PC-3 (cell line): ENCODE measurements at regions not wholly inside any gene's neighbourhood (a gene's known extent, or its start where the extent isn't known, plus 50 kb on each side); places are given as distances from the start of the nearest gene placed in this dataset.
A peak's percentile ranks its signal among the peaks of the same experiment; 100 is the strongest.

Source experiments
- ATAC-seq: fragments of 200-7000 bp; cut with Tn5 transposase; 2 replicates; pipeline ENCODE4 v1.9.1; 2020; ENCODE audit warnings: mild to moderate bottlenecking, moderate library complexity
- BruUV-seq: library from RNA; stranded (reverse); fragments of 400-500 nt; replicated peaks from 2 replicates; lab custom pipeline; 2021; lab: Mats Ljungman, UMichigan
- CTCF ChIA-PET: fragments of 300-600 bp; sonication (Branson Sonifier 250); formaldehyde crosslinking; loops from one replicate; lab custom pipeline; 2022; ENCODE audit warnings: antibody characterized with exemption; lab: Charles Lee
- POLR2A ChIA-PET: fragments of 300-600 bp; sonication (Branson Sonifier 250); formaldehyde crosslinking; loops from one replicate; lab custom pipeline; 2022; ENCODE audit warnings: antibody characterized with exemption; ENCODE audit not compliant: unreplicated experiment; lab: Charles Lee
- DNase-seq: peaks from one replicate; pipeline ENCODE4 v3.0.0-alpha.2; 2015
- H2AFZ ChIP-seq: fragments of 300-600 bp; sonication (generic); 2 replicates; pipeline ENCODE4 v1.6.0; 2016; ENCODE audit warnings: antibody characterized with exemption, low read length
- H3F3A ChIP-seq: fragments of 300-600 bp; sonication (generic); one replicate; pipeline ENCODE4 v1.6.0; 2017; ENCODE audit warnings: antibody characterized with exemption, low read length, control low read depth, mild to moderate bottlenecking; ENCODE audit not compliant: unreplicated experiment
- H3K27ac ChIP-seq: fragments of 300-600 bp; sonication (generic); 2 replicates; pipeline ENCODE4 v1.5.1; 2016; ENCODE audit warnings: mild to moderate bottlenecking, low read length
- H3K27me3 ChIP-seq: fragments of 300-600 bp; sonication (generic); 2 replicates; pipeline ENCODE4 v1.6.1; 2016; ENCODE audit warnings: low read length, mixed read lengths
- H3K36me3 ChIP-seq: fragments of 300-600 bp; sonication (generic); 2 replicates; pipeline ENCODE4 v1.6.1; 2016; ENCODE audit warnings: low read depth, mixed run types, low read length, mixed read lengths
- H3K4me1 ChIP-seq: fragments of 300-600 bp; sonication (generic); 2 replicates; pipeline ENCODE4 v1.5.1; 2016; ENCODE audit warnings: low read length; ENCODE audit not compliant: insufficient read depth
- H3K4me2 ChIP-seq: fragments of 300-600 bp; sonication (generic); 2 replicates; pipeline ENCODE4 v1.6.0; 2016; ENCODE audit warnings: low read length
- H3K4me3 ChIP-seq: fragments of 300-600 bp; sonication (generic); 2 replicates; pipeline ENCODE4 v1.5.1; 2016; ENCODE audit warnings: mild to moderate bottlenecking, low read length, mixed read lengths
- H3K79me2 ChIP-seq: fragments of 300-600 bp; sonication (generic); 2 replicates; pipeline ENCODE4 v1.6.1; 2017; ENCODE audit warnings: low read length, mixed read lengths
- H3K9ac ChIP-seq: fragments of 300-600 bp; sonication (generic); 2 replicates; pipeline ENCODE4 v1.6.0; 2016; ENCODE audit warnings: mild to moderate bottlenecking, low read length
- H3K9me2 ChIP-seq: fragments of 300-600 bp; sonication (generic); replicated peaks from 2 replicates; pipeline ENCODE4 v1.6.1; 2016; ENCODE audit warnings: mixed run types, low read length, mixed read lengths
- H3K9me3 ChIP-seq: fragments of 300-600 bp; sonication (generic); 2 replicates; pipeline ENCODE4 v1.6.1; 2016; ENCODE audit warnings: low read length, mixed read lengths
- H4K20me1 ChIP-seq: fragments of 300-600 bp; sonication (generic); 2 replicates; pipeline ENCODE4 v1.6.1; 2016; ENCODE audit warnings: low read length, mixed read lengths
- EZH2 ChIP-seq: fragments of 300-600 bp; sonication (generic); IDR thresholded peaks from one replicate; pipeline ENCODE4 v1.6.1; 2017; ENCODE audit warnings: antibody characterized with exemption, mild to moderate bottlenecking, low read length; ENCODE audit not compliant: unreplicated experiment
- EZH2phosphoT487 ChIP-seq: fragments of 300-600 bp; sonication (generic); IDR thresholded peaks from 2 replicates; pipeline ENCODE4 v1.6.1; 2018; ENCODE audit warnings: mild to moderate bottlenecking, antibody characterized with exemption, low read length, borderline replicate concordance
- intact Hi-C: fragments of 100-400 bp; cut with micrococcal nuclease; formaldehyde crosslinking; loops from 2 replicates; pipeline ENCODE4 v1.9.0; 2023
- TF ChIP-seq, protein P1 (sequence below): fragments of 300-600 bp; sonication (generic); conservative IDR thresholded peaks from 2 replicates; pipeline ENCODE4 v1.5.1; 2017; ENCODE audit warnings: antibody characterized with exemption, low read depth, mild to moderate bottlenecking, low read length

- Histone ChIP-seq H3K4me3 (no peak overlapping the region), H3K27ac (no peak overlapping the region), H3K27me3 (no peaks in the 10 kb centered on the region), H3K9me3 (no peaks in the 10 kb centered on the region), H3K4me1 (no peaks in the 10 kb centered on the region), H2AFZ (no peak overlapping the region), H4K20me1 (no peaks in the 10 kb centered on the region), H3K36me3 (no peaks in the 10 kb centered on the region), H3K9me2 (no peaks in the 10 kb centered on the region), H3K79me2 (no peaks in the 10 kb centered on the region), H3K9ac (no peak overlapping the region), H3F3A (no peaks in the 10 kb centered on the region), H3K4me2 (no peak overlapping the region)
- BruUV-seq: no TSS peak
- ATAC-seq (no peak), DNase-seq (no peak)
- ChIA-PET CTCF (no interaction called here), POLR2A (no interaction called here)
- TF ChIP-seq, protein P1, sequence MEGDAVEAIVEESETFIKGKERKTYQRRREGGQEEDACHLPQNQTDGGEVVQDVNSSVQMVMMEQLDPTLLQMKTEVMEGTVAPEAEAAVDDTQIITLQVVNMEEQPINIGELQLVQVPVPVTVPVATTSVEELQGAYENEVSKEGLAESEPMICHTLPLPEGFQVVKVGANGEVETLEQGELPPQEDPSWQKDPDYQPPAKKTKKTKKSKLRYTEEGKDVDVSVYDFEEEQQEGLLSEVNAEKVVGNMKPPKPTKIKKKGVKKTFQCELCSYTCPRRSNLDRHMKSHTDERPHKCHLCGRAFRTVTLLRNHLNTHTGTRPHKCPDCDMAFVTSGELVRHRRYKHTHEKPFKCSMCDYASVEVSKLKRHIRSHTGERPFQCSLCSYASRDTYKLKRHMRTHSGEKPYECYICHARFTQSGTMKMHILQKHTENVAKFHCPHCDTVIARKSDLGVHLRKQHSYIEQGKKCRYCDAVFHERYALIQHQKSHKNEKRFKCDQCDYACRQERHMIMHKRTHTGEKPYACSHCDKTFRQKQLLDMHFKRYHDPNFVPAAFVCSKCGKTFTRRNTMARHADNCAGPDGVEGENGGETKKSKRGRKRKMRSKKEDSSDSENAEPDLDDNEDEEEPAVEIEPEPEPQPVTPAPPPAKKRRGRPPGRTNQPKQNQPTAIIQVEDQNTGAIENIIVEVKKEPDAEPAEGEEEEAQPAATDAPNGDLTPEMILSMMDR: no peak
- TF ChIP-seq EZH2phosphoT487 (no peak), EZH2 (no peak)
- intact Hi-C loops: no loop called here
Measured at GRCh38 chr1:199608414-199608813, 419.1 kb upstream of the NR5A2 start.

DNA sequence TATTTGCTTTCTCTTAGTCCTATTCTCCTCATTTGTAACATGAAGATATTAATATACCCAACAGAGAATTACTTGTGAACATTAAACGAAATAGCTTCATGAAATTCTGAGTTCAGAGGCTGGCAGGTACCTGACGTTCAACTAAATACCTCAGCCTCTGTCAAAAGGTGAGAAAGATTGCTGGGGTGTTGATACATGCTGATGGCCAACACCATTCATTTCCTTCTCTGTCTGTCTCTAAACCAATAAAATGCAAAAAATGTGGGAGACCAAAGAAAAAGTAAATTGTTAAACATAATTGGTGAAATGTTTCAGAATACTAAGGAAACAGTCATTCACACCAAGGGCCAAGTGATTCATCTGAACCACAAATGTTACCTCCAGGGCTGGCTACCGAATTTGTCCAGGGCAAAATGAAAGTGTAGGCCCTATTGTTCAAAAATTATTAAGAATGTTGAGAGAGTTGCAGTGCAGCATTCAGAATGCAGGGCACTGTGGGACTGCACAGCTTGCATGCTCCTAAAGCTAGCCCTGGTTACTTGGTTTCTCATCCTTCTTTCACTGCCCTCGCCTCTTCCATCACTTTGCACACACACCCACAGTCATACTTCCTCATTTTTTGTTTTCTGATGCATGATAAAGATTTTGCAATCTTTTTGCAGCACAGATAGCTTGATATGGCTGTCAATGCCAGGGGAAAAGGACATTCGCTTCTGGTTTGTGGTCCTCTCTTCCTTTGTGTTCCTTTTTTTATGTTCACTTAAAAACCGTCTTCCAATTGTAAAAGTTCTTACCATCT, 414.3 kb upstream of the NR5A2 start:
- ChIA-PET CTCF (no interaction called here), POLR2A (no interaction called here)
- no peak overlapping the region for H3K9ac ChIP-seq
- H2AFZ ChIP-seq: no peak overlapping the region
- TF ChIP-seq, protein P1: no peak
- TF ChIP-seq EZH2 (no peak), EZH2phosphoT487 (no peak)
- no peaks in the 10 kb centered on the region for H3K9me3 ChIP-seq
- no peak overlapping the region for H3K27ac ChIP-seq
- no peaks in the 10 kb centered on the region for H3K4me1 ChIP-seq
- H4K20me1 ChIP-seq: no peaks in the 10 kb centered on the region
- H3K27me3 ChIP-seq: no peaks in the 10 kb centered on the region
- 0 out of 2 replicates have a peak overlapping the region, but pooled peaks have one; percentile 6 for H3K4me2 ChIP-seq
- peak; percentile 27 for DNase-seq
- H3K4me3 ChIP-seq: no peak overlapping the region
- ATAC-seq: peak; percentile 22; the same call in 1 of the 2 replicates
- intact Hi-C loops: no loop called here
- no peaks in the 10 kb centered on the region for H3F3A ChIP-seq
- H3K36me3 ChIP-seq: no peaks in the 10 kb centered on the region
- no peaks in the 10 kb centered on the region for H3K9me2 ChIP-seq
- H3K79me2 ChIP-seq: no peaks in the 10 kb centered on the region
- no TSS peak for BruUV-seq

GRCh38 chr1:199616947-199617346, 410.6 kb upstream of the NR5A2 start:
- TF ChIP-seq EZH2phosphoT487 (no peak), EZH2 (no peak)
- TF ChIP-seq, protein P1: no peak
- H3K9me3 ChIP-seq: no peaks in the 10 kb centered on the region
- H3K4me3 ChIP-seq: no peak overlapping the region
- H3K9me2 ChIP-seq: no peaks in the 10 kb centered on the region
- no peak overlapping the region for H3K9ac ChIP-seq
- H3K4me2 ChIP-seq: no peak overlapping the region
- no peaks in the 10 kb centered on the region for H3F3A ChIP-seq
- no TSS peak for BruUV-seq
- H3K27ac ChIP-seq: no peak overlapping the region
- ATAC-seq (no peak), DNase-seq (no peak)
- H3K27me3 ChIP-seq: no peaks in the 10 kb centered on the region
- no peaks in the 10 kb centered on the region for H3K79me2 ChIP-seq
- intact Hi-C loops: no loop called here
- no peak overlapping the region for H2AFZ ChIP-seq
- H4K20me1 ChIP-seq: no peaks in the 10 kb centered on the region
- no peaks in the 10 kb centered on the region for H3K36me3 ChIP-seq
- no peaks in the 10 kb centered on the region for H3K4me1 ChIP-seq
- POLR2A ChIA-PET: no interaction called here
- CTCF ChIA-PET: no interaction called here
